GM18867 (cell line): ENCODE measurements at regions not wholly inside any gene's neighbourhood (a gene's known extent, or its start where the extent isn't known, plus 50 kb on each side); places are given as distances from the start of the nearest gene placed in this dataset.
"Not testable (repeated sequence)": the region's sequence is repeated elsewhere in the genome, so short reads cannot be mapped to it uniquely, and the experiment has no call there.

Experiments used
- ATAC-seq: cut with Tn5 transposase; IDR thresholded peaks from one replicate; pipeline ENCODE4 v1.9.1; 2021; ENCODE audit warnings: mild to moderate bottlenecking, moderate library complexity; ENCODE audit not compliant: unreplicated experiment

GRCh38 chr5:53403291-53403690 is 77.1 kb upstream of the FST start:
- no peak for ATAC-seq

GRCh38 chr5:53403758-53404157 is 76.7 kb upstream of the FST start:
- no peak for ATAC-seq

GRCh38 chr5:53405396-53405795 is 75.0 kb upstream of the FST start:
- no peak for ATAC-seq

- ATAC-seq: no peak
Measured at GRCh38 chr5:53406630-53407316, 73.7 kb upstream of the FST start.

DNA sequence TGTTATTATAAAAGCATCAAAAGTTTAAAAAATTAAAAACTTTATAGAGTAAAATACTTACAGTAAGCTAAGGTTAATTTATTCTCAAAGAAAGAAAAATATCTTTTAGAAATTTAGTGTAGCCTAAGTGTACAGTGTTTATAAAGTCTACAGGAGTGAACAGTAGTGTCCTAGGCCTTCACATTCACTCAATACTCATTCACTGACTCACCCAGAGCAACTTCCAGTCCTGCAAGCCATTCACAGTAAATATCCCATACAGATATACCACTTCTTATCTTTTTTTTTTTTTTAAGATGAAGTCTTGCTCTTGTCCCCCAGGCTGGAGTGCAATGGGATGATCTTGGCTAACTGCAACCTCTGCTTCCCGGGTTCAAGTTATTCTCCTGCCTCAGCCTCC is 73.1 kb upstream of the FST start:
- no peak for ATAC-seq

GRCh38 chr5:53411388-53411787 is 69.0 kb upstream of the FST start:
- peak; percentile 67 for ATAC-seq

DNA sequence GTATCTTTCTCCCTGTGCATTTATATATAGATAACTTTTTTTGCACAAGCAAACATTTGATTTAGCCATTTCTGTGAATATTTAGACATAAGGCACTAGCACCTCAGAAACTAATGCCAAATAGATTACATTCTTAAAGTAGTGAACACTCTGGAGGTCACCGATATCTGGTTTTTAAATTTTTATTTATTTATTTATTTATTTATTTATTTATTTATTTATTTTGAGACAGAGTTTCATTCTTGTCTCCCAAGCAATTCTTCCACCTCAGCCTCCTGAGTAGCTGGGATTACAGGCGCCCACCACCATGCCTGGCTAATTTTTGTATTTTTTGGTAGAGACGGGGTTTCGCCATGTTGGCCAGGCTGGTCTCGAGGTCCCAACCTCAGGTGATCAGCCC is 67.9 kb upstream of the FST start:
- not testable (repeated sequence) for ATAC-seq

GRCh38 chr5:53416144-53416738 is 64.2 kb upstream of the FST start:
- ATAC-seq: no peak

- ATAC-seq: no peak
Measured at GRCh38 chr5:53418409-53418808, 62.0 kb upstream of the FST start.

- ATAC-seq: no peak
Measured at GRCh38 chr5:53418826-53419658, 61.4 kb upstream of the FST start.

DNA sequence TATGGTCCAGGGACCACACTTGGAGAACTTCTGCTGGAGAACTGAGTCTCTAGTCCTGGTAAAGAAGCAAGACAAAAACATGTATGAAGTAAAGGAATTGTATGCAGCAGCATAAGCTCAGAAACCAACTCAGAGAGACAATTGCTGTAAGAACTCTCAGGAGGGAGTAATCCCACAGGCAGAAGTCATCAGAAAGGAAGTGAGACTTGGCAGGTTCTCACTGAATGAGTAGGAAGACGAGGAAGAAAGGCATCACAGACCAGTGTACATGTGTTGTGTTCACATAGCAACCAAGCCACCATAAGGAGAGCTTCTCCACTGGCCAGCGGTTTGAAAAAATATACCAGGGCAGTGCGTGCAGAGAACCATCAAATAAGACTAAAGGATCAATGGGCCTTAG is 57.9 kb upstream of the FST start:
- ATAC-seq: no peak

- ATAC-seq: no peak
Measured at GRCh38 chr5:53423724-53424123, 56.7 kb upstream of the FST start.

- ATAC-seq: no peak
Measured at GRCh38 chr5:53424686-53425615, 55.5 kb upstream of the FST start.

GRCh38 chr5:53425687-53426511 is 54.5 kb upstream of the FST start:
- peak; percentile 47 for ATAC-seq

DNA sequence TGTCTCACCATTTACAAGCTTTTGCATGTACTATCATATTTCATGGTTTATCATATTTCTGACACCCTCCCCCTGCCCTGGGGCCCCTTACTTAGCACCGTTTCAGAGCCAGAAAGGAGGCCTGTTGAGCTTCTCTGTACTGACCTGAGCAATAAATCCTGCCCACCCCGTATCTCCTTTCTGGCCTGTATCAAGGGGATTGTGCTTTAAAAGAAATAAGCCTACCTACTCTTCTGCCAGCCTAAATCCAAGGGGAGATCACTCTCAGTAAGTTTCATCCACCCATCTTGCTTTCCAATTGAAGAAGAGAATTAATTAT is 54.0 kb upstream of the FST start:
- ATAC-seq: no peak

- ATAC-seq: no peak
Measured at GRCh38 chr5:53426878-53427277, 53.6 kb upstream of the FST start.

DNA sequence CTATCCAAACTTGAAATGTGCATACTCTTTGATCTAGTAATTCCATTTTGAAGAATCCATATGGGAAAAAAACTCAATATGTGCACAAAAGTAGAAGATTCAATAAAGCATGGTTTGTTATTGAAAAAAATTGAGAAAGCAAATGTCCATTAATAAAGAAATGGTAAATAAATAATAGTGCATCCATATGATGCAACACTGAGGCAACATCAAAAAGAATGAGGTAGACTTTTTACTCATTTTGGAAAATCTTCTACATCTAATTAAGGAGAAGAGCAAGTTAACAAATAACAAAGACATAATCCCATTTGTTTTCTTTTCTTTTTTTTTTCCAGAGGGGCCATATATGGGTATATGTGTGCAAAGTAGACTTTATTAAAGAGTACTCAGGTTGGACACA is 52.5 kb upstream of the FST start:
- ATAC-seq: no peak

GRCh38 chr5:53429706-53430105 is 50.7 kb upstream of the FST start:
- no peak for ATAC-seq

GRCh38 chr5:53430618-53431252 is 49.7 kb upstream of the FST start:
- ATAC-seq: no peak
